Heart right ventricle (tissue), 16 donors: ENCODE measurements at regions not wholly inside any gene's neighbourhood (a gene's known extent, or its start where the extent isn't known, plus 50 kb on each side); places are given as distances from the start of the nearest gene placed in this dataset.

Source experiments
- ATAC-seq, 8 donors: fragments of 200-7000 bp; cut with Tn5 transposase; one replicate each; pipeline ENCODE4 v1.9.1; 2020; ENCODE audit warnings: mild to moderate bottlenecking in 8 of 8, moderate library complexity in 8 of 8, moderate number of reproducible peaks in 1 of 8
- DNase-seq, 2 donors: peaks; one replicate each; pipeline ENCODE4 v3.0.0-alpha.2; 2020
- H3K27ac ChIP-seq, 10 donors: fragments of 200-600 bp; sonication (generic) in 2 of 10; one replicate each; pipeline versions ENCODE4 v1.5.0 to v1.8.0; 2020 to 2022; ENCODE audit warnings: mild to moderate bottlenecking in 3 of 10
- H3K27me3 ChIP-seq, 7 donors: fragments of 200-600 bp; one replicate each; pipeline ENCODE4 v1.8.0; 2021 to 2022; ENCODE audit warnings: mild to moderate bottlenecking in 2 of 7
- H3K36me3 ChIP-seq, 9 donors: fragments of 200-600 bp; sonication (generic) in 1 of 9; one replicate each; pipeline versions ENCODE4 v1.5.0 to v1.8.0; 2020 to 2022; ENCODE audit warnings: mild to moderate bottlenecking in 2 of 9
- H3K4me1 ChIP-seq, 9 donors: fragments of 200-600 bp; sonication (generic) in 1 of 9; one replicate each; pipeline versions ENCODE4 v1.5.0 to v1.8.0; 2020 to 2022; ENCODE audit warnings: mild to moderate bottlenecking in 4 of 9
- H3K4me3 ChIP-seq, 10 donors: fragments of 200-600 bp; sonication (generic) in 2 of 10; one replicate each; pipeline versions ENCODE4 v1.5.0 to v1.8.0; 2020 to 2022; ENCODE audit warnings: mild to moderate bottlenecking in 7 of 10, moderate library complexity in 2 of 10
- H3K9me3 ChIP-seq, 11 donors: fragments of 200-600 bp in 10 of 11; sonication (generic) in 2 of 11; one replicate each; pipeline versions ENCODE4 v1.5.0 to v1.8.0; 2013 to 2022; ENCODE audit warnings: mild to moderate bottlenecking in 2 of 11, control low read depth in 1 of 11, moderate library complexity in 1 of 11
- WGBS, 2 donors: extraction: QIAGEN DNeasy Blood & Tissue Kit; methylation state at CpG; one replicate each; pipeline ENCODE4 v1.1.7; 2013; ENCODE audit warnings: inconsistent platforms in 1 of 2; 5-methylcytosine and 5-hydroxymethylcytosine counted together
- intact Hi-C, 10 donors: fragments of 100-400 bp; cut with DNase I; formaldehyde crosslinking; loops; one replicate each; pipeline versions ENCODE4 v1.11.1 to v1.14.2; 2022
- TF ChIP-seq, protein P1 (sequence below), 9 donors: fragments of 200-600 bp; sonication (generic) in 2 of 9; IDR thresholded peaks; one replicate each; pipeline versions ENCODE4 v1.5.0 to v1.8.0; 2021 to 2022; ENCODE audit warnings: antibody characterized with exemption in 9 of 9, mild to moderate bottlenecking in 5 of 9, moderate library complexity in 1 of 9
- donor health status: Arrhythmogenic right ventricular cardiomyopathy.
- donor health status: ischemic (EF 13 %, LVEDD 7.1; RV severe dilation, severe dysfunction).
- donor health status: healthy with polysubstance abuse.
- donor health status: DM: no; HTN: yes; CAD: no.
- donor health status: DM: no; HTN: no; CAD: no.
- donor health status: ischemic (EF 25% LVEDD 6.9; RV normal size, moderate dysfunction).
- donor health status: ischemic (EF 25% LVEDD 5.7; RV mildly dilated, moderate dysfunction).
- donor health status: healthy.
- donor health status: DM: yes; HTN: yes; CAD: no.
- donor health status: Ischemic cardiomyopathy.
- donor health status: ischemic (EF 35%, LVEDD 5.7; RV mildly dilated, moderate dysfunction).
- donor health status: nonischemic (EF 11% LVEDD 7.7; RV severe dilation, severe dysfunction).
- donor health status: DM: yes; HTN: yes; CAD: no.
- donor health status: PGD.
- donor health status: ischemic (EF 29% LVEDD 5.4; RV normal size, mild dysfunction).
- donor health status: nonischemic (EF 23%, LVEDD 6.1; RV moderate dilation, normal function).

DNA sequence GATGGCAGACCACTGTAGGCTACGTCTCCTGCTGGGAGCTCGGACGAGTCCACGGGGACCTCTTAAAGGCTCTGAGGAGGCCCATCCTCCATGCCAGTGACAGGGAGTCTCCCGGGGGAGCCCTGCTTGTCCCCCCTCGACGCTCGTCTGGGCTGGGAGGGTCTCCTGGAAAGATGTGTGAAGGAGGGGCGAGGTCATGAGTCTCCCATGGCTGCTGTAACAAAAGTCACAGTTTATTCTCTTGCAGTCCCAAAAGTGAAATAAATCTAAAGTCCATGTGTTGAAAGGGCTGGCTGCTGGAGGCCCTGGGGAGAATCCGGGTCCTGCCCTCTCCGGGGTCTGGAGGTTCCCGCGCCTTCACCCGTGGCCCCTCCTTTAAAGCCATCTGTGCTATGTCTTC is 67.1 kb upstream of the GATA5 start:
- ATAC-seq (no peak), DNase-seq (no peak)
- Histone ChIP-seq H3K27ac (no peak overlapping the region), H3K4me1 (peaks cover 0 to 9% (median 6%) of the 10 kb centered on the region in 9 donors), H3K9me3 (peaks cover 0 to 9% (median 0%) of the 10 kb centered on the region in 11 donors), H3K27me3 (peaks cover 0 to 3% (median 0%) of the 10 kb centered on the region in 7 donors), H3K36me3 (peaks cover 0 to 28% (median 0%) of the 10 kb centered on the region in 9 donors), H3K4me3 (no peak overlapping the region)
- intact Hi-C loops = no loop called here
- WGBS, 2 donors = 64 to 69% methylated on average over 14 of the region's 14 CpGs
- TF ChIP-seq, protein P1, sequence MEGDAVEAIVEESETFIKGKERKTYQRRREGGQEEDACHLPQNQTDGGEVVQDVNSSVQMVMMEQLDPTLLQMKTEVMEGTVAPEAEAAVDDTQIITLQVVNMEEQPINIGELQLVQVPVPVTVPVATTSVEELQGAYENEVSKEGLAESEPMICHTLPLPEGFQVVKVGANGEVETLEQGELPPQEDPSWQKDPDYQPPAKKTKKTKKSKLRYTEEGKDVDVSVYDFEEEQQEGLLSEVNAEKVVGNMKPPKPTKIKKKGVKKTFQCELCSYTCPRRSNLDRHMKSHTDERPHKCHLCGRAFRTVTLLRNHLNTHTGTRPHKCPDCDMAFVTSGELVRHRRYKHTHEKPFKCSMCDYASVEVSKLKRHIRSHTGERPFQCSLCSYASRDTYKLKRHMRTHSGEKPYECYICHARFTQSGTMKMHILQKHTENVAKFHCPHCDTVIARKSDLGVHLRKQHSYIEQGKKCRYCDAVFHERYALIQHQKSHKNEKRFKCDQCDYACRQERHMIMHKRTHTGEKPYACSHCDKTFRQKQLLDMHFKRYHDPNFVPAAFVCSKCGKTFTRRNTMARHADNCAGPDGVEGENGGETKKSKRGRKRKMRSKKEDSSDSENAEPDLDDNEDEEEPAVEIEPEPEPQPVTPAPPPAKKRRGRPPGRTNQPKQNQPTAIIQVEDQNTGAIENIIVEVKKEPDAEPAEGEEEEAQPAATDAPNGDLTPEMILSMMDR (IDR thresholded peaks at IDR 0.05) = no peak

DNA sequence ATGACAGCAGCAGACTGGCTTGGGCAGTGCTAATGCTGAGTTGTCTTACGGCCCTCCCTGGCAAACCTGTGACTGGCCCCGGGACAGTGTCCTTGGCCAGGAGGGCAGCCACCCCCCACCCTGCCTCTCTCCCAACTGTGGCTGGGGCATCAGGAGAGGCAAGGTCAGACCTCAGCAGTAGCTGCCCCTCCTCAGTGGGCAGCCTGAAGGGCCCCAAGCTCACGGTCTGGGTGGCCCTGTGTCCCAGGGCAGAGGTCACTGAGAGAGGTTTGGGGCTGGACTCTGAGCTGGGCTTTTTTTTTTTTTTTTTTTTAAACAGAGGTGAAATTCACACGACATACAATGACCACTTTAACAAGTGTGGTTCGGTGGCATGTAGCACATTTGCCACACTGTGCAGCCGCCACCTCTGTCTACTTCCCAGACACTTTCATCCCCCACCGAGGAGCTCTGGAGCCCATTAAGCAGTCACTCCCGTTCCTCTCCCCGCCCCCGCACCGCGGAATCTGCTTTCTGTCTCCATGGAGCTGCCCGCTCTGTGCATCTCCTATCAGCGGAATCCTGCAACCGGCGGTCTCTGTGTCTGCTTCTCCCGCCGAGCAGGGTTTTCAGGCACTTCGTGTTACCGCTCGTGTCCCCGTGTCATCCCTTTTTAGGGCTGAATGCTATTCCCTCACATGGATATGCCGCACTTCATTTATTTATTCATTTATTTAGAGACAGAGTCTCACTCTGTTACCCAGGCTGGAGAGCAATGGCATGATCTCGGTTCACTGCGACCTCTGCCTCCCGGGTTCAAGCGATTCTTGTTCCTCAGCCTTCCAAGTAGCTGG is 67.9 kb upstream of the GATA5 start:
- TF ChIP-seq, protein P1 (IDR thresholded peaks at IDR 0.05) = no peak
- Histone ChIP-seq H3K9me3 (peaks cover 0 to 9% (median 0%) of the 10 kb centered on the region in 11 donors), H3K27ac (no peak overlapping the region), H3K27me3 (peaks cover 0 to 6% (median 0%) of the 10 kb centered on the region in 7 donors), H3K4me1 (peaks cover 0 to 16% (median 7%) of the 10 kb centered on the region in 9 donors), H3K36me3 (peaks cover 0 to 28% (median 0%) of the 10 kb centered on the region in 9 donors), H3K4me3 (no peak overlapping the region)
- intact Hi-C loops = no loop called here
- ATAC-seq = peak in 2 of 8 donors; percentile 12 to 13
- WGBS, 2 donors = 66 to 67% methylated on average over 27 of the region's 27 CpGs
- no peak for DNase-seq

DNA sequence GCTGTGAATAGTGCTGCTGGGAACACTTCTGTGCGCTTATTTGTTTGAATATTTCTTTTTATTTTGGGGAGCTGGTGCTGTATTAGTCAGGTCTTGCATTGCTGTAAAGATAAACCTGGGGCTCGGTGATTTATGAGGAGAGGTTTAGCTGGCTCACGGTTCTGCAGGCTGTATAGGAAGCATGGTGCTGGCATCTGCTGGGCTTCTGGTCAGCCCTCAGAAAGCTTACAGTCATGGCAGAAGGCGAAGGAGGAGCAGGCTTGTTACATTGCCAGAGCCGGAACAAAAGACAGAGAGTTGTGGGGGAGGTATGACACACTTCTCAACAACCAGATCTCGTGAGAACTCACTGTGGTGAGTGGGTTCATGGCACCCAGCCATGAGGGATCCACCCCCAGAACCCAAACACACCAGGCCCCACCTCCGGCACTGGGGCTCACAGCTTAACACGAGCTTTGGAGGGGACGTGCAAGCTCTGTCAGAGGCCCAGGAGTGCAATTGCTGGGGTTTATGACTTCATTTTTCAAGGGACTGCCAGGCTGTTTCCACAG is 68.8 kb upstream of the GATA5 start:
- H3K27me3 ChIP-seq = peaks cover 0 to 15% (median 4%) of the 10 kb centered on the region in 7 donors
- WGBS, 2 donors = 91 to 92% methylated on average over 9 of the region's 9 CpGs
- ATAC-seq (no peak), DNase-seq (no peak)
- peaks cover 0 to 28% (median 0%) of the 10 kb centered on the region in 9 donors for H3K36me3 ChIP-seq
- H3K27ac ChIP-seq = no peak overlapping the region
- H3K4me3 ChIP-seq = no peak overlapping the region
- TF ChIP-seq, protein P1 (IDR thresholded peaks at IDR 0.05) = no peak
- intact Hi-C loops = no loop called here
- peaks cover 0 to 9% (median 0%) of the 10 kb centered on the region in 11 donors for H3K9me3 ChIP-seq
- peaks cover 0 to 22% (median 13%) of the 10 kb centered on the region in 9 donors for H3K4me1 ChIP-seq

DNA sequence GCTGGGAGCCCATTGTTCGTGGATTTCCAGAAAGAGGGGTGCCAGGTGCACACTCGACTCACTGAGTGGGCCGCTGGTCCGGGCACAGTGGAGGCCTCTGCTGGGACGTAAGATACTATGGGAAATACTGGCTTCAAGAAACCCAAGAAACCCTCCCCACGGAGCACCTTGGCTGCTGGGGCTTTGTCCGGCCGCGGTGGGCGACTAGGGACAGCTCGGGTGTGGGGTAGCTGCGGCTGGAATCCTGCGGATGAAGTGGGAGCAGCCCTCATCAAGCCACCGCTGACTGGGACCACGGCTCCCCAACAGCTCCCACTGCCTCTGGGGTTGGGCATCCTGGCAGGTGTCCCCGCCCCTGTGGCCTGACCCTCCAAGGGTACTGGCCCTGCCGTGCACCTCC is 69.5 kb upstream of the GATA5 start:
- Histone ChIP-seq H3K4me1 (peaks cover 3 to 19% (median 11%) of the 10 kb centered on the region in 9 donors), H3K27ac (no peak overlapping the region), H3K27me3 (peaks cover 0 to 22% (median 9%) of the 10 kb centered on the region in 7 donors), H3K4me3 (no peak overlapping the region), H3K9me3 (peaks cover 0 to 9% (median 0%) of the 10 kb centered on the region in 11 donors), H3K36me3 (peaks cover 0 to 28% (median 0%) of the 10 kb centered on the region in 9 donors)
- no peak for ATAC-seq
- no peak for DNase-seq
- intact Hi-C loops = no loop called here
- TF ChIP-seq, protein P1 (IDR thresholded peaks at IDR 0.05) = no peak
- 95 to 98% methylated on average over 17 of the region's 17 CpGs for WGBS, 2 donors
